NOMO-1 treated with dmso at 0.1 percent for 144 hours (cell line): ENCODE measurements at regions not wholly inside any gene's neighbourhood (a gene's known extent, or its start where the extent isn't known, plus 50 kb on each side); places are given as distances from the start of the nearest gene placed in this dataset.

Experiments
- DNase-seq: peaks from one replicate; lab custom pipeline; 2025; ENCODE audit not compliant: unreplicated experiment; lab: John Stamatoyannopoulos, UW

- no peak for DNase-seq
These were observed 679.5 kb downstream of the MATN1 start for GRCh38 chr1:30043731-30044408.

DNA sequence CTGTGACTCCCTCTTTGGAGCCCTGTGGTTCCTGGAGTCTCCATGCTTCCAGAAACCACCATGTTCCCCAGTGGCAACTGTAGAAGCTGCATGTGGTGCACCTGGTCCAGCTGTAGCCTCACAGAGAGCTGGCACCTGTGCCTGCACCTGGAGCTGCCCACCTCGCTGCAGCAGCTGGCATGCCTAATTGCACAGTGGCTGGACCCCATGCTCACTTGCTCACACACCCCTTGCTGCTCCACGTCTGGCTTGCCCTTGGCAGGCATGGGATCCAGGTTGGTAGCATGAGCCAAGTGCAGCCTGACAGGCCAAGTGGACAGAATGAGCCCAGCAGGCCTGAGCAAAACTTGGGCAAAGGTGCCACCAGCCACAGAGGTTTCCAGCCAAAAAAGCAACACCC, 680.1 kb downstream of the MATN1 start:
- no peak for DNase-seq

DNA sequence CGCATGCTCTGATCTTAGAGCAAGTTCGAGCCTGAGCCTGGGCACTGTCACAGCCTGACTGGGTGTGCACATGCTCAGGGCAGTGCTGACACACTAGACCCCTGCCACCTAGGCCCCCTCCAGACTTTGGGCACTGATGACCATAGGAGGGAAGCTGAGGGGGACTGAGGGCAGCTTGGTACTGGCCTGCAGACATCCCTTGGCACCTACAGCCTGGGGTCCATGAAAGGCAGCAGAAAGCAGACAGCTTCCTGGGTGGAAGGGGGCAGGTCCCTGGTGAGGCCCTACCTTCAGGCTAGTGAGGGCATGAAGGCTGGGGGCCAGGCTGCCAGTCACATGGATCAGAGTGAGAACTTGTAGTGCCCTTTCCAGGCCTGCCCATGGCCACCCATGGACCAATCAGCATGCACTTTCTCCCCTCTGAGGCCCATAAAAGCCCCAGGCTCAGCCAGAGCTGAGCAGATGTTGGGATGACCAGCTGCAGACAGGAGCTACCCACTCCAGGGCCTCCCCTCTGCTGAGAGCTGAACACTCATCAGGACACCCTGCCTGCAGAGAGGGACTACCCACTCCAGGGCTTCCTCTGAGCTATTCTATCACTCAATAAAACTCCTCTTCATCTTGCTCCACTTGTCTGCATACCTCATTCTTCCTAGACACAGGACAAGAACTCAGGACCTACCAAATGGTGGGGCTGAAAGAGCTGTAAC, 680.8 kb downstream of the MATN1 start:
- DNase-seq, result no peak

- DNase-seq, result no peak
These were observed 681.5 kb downstream of the MATN1 start for GRCh38 chr1:30041741-30042437.

DNA sequence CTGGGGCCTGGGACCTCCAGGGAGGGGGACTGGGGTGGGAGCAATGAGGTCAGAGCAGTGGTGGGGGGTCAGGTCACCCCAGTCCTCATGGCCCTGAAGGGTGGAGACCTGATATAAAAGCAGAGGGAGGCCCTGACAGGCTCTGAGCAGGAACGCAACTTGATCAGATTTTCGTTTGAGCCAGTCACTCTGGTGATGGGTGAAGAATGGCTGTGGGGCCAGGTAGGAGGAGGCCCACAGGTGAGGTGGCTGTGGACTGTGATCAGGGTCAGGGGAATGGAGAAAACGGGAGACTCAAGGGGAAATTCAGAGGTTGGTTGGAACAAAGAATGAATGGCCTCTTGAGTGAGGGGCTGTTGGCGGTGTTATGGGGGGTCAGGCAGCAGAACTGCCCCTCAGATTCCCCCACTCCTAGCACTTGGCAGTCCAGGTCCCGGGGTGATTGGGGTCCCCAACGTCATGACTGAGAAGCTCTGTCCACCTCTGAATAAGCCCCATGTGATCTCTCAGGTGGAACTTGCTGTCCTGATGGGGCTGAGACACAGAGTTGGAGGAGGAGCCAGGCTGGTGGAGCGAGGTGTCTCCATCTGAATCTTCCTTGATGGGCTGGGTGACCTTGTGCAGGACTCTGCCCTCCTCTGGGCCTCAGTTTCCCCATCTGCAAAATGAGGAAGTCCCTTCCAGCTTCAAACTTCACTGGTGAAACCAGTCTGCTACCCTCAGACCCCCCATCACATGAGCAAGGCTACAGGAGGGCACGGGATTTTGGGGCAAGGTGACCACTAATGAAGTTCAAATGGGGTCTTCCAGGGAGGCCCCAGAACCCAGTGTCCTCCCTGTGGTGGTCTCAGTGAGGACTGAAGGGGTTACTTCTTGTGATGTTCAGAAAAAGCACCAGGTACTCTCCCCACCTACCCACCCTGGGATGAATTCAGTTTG, 683.0 kb downstream of the MATN1 start:
- no peak for DNase-seq

DNA sequence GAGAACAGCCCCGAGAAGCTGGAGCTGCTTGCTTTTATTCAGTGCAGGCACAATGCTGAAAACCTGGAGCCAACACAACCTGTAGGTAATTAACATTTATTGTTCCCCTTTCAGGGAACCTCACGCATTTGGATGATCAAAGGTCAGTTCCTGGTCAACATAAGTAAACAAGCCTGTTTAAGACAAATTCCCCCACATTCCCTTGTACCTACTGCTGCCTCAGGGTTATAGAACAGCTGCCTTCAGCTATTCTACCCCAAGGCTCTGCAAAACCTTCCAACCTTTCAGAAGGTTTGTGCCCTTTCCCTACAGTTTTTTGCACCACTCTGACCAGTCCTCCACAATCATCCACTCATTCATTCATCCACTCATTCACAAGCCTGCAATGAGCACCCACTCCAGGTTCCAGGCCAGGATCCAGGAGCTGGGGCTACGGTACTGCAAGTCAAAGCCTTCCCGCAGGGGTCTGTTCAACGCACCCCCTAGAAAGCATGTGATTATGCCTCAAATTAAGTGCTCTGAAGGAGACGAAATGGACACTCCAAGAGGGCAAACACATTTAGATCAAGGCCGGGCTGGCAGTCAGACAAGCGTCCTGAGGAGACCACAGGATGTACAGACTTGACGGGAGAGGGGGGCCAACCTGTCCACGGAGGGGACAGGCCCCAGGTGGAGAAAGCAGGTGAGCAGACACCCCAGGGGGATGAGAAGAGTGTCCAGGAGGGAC, 683.9 kb downstream of the MATN1 start:
- no peak for DNase-seq

GRCh38 chr1:30038134-30039025, 685.0 kb downstream of the MATN1 start:
- DNase-seq, result no peak

- DNase-seq, result no peak
These were observed 685.9 kb downstream of the MATN1 start for GRCh38 chr1:30037251-30038118.

GRCh38 chr1:30036666-30037065, 686.7 kb downstream of the MATN1 start:
- no peak for DNase-seq

- DNase-seq, result no peak
These were observed 687.2 kb downstream of the MATN1 start for GRCh38 chr1:30036229-30036547.

DNA sequence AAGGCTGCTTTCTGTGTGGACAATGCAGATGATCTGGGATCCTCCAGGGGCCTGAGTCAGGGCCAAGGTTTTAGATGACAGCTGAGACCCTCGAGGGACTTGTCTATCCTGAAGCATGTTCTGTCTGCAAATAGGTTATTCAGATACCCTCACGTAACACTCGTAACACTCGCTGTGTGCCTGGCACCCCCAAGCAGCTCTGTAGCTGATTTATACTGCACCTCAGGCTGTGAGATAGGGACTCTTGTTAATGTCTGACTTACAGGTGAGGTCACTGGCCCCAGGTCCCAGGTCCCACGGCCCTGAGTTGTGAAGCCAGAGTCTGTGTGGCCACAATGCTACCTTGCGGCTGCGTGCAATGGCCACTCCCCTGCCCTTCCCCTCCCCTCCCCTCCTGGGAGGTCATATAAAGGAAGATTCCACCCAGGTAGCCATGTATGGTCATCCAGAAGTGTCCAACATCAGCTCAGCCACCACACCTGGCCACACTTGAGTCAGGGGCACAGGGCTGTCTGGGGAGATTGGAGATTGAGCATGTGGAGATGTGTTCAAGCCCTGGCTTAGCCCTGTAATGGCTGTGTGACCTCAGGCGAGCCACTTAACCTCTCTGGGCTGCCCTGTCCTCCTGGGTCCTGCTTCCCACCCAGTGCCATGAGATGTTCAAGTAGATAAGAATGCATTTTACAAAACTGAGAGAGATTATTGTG, 687.7 kb downstream of the MATN1 start:
- no peak for DNase-seq

DNA sequence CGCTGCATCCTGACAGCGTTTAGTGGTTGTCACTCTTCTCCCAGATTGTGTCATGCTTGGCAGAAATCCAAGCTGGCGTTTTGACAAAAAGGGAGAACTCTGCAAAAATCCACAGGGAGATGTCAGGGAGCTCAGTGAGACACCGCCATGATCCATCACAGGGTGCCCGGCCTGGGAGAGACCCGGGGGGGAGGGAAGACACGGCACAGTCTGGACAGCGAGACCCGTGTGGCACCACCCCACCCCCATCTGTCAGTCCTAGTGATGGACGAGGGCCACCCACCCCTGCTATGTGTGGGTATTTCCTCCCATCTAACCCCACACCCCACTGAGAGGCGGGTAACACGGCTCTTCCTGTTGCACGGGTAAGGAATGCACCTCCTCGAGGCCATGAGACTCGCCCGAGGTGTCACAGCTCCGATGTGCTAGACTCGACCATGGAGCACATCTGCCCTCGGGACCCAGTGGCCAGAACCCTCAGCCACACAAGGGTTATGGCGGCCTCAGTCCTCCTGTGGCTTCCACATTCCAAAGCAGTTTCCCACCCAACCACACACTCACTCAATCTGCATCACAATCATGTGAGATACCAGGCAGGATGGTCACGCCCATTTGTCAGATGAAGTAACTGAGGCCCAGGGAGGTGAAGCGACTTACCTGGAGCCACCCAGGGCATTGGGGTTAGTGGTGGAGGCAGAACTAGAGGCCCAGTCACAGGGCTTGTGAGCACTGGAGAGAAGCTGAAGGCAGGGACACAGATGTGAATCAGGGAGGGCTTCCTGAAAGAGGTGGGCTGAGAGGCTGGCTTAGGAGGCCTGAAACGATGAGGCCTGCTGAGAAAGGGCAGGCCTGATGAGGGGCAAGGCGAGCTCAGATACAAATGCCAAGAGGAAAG, 688.5 kb downstream of the MATN1 start:
- DNase-seq, result no peak

GRCh38 chr1:30034105-30034626, 689.2 kb downstream of the MATN1 start:
- DNase-seq, result no peak

- no peak for DNase-seq
These were observed 689.9 kb downstream of the MATN1 start for GRCh38 chr1:30033256-30034104.

- no peak for DNase-seq
These were observed 691.1 kb downstream of the MATN1 start for GRCh38 chr1:30032302-30032701.

DNA sequence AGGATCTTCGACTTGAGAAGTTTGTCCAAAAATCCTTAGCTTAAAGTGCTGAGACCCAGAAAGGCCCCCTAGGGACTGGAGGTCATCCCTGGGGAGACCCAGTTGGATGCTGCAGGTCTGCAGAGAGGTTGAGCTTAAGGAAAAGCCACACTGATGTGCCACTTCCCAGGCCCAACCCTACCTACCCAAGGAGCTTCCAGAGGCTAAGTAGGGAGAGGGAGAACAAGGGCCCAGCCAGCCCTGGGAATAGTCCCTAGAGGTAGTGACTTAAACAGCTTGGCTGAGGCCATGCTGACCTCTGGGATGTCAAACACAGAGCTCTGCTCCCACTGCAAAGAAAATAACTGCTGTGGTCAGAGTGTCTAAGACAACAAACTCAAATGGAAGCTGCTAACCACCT, 693.7 kb downstream of the MATN1 start:
- DNase-seq, result no peak
